ENCODE measurements at regions not wholly inside any gene's neighbourhood (a gene's known extent, or its start where the extent isn't known, plus 50 kb on each side); places are given as distances from the start of the nearest gene placed in this dataset.

GRCh38 chr9:105873801-105874200 lies 179.5 kb downstream of the TMEM38B start:
- no peak for TF ChIP-seq CTCF (conservative IDR thresholded peaks at IDR 0.05; ENCODE audit: low read depth)
- DNase-seq (ENCODE audit: low spot score): no peak
- POLR2A ChIA-PET (ENCODE audit: low non-redundant PET): no interaction called here
- H3K27ac ChIP-seq: no peak overlapping the region
- CTCF ChIA-PET: no interaction called here

- no peak for TF ChIP-seq CTCF (conservative IDR thresholded peaks at IDR 0.05; ENCODE audit: low read depth)
- ChIA-PET CTCF (no interaction called here), POLR2A (ENCODE audit: low non-redundant PET) (no interaction called here)
- H3K27ac ChIP-seq: no peak overlapping the region
- DNase-seq (ENCODE audit: low spot score): no peak
Observed at GRCh38 chr9:105877721-105878120, 183.4 kb downstream of the TMEM38B start.

- ChIA-PET POLR2A (ENCODE audit: low non-redundant PET) (no interaction called here), CTCF (no interaction called here)
- H3K27ac ChIP-seq: no peak overlapping the region
- no peak for DNase-seq (ENCODE audit: low spot score)
- TF ChIP-seq CTCF (conservative IDR thresholded peaks at IDR 0.05; ENCODE audit: low read depth): no peak
Observed at GRCh38 chr9:105879181-105879580, 184.8 kb downstream of the TMEM38B start.

- ChIA-PET POLR2A (ENCODE audit: low non-redundant PET) (no interaction called here), CTCF (interaction anchor here (0.6 to 2.2 kb wide), 4 partner anchors 9 to 41 kb away, joined by 3 to 7 read pairs (median 4); no protein-coding TSS in a partner anchor)
- no peak overlapping the region for H3K27ac ChIP-seq
- no peak for DNase-seq (ENCODE audit: low spot score)
- TF ChIP-seq CTCF (conservative IDR thresholded peaks at IDR 0.05; ENCODE audit: low read depth): no peak
Observed at GRCh38 chr9:105880517-105880916, 186.2 kb downstream of the TMEM38B start.

- TF ChIP-seq CTCF (conservative IDR thresholded peaks at IDR 0.05; ENCODE audit: low read depth): no peak
- H3K27ac ChIP-seq: no peak overlapping the region
- CTCF ChIA-PET: interaction anchor here (0.5 to 2.2 kb wide), 22 partner anchors 10 to 1259 kb away, joined by 3 to 31 read pairs (median 3); partner anchors contain the start of gene TAL2
- POLR2A ChIA-PET (ENCODE audit: low non-redundant PET): no interaction called here
- no peak for DNase-seq (ENCODE audit: low spot score)
Observed at GRCh38 chr9:105881021-105881420, 186.7 kb downstream of the TMEM38B start.

GRCh38 chr9:105881654-105882349 lies 187.5 kb downstream of the TMEM38B start:
- CTCF ChIA-PET: interaction anchor here (0.5 to 2.2 kb wide), 28 partner anchors 10 to 1442 kb away, joined by 3 to 31 read pairs (median 3); partner anchors contain the start of gene TAL2
- no peak overlapping the region for H3K27ac ChIP-seq
- peak; percentile 75 for DNase-seq (ENCODE audit: low spot score)
- peak; percentile 98 for TF ChIP-seq CTCF (conservative IDR thresholded peaks at IDR 0.05; ENCODE audit: low read depth)
- POLR2A ChIA-PET (ENCODE audit: low non-redundant PET): interaction anchor here (0.7 kb wide), 1 partner anchor 39 kb away, joined by 3 read pairs; no protein-coding TSS in a partner anchor
